Retina (tissue), 1 donor: ENCODE measurements at regions not wholly inside any gene's neighbourhood (a gene's known extent, or its start where the extent isn't known, plus 50 kb on each side); places are given as distances from the start of the nearest gene placed in this dataset.

Source experiments
- DNase-seq: peaks from one replicate; pipeline ENCODE4 v3.0.0-alpha.2; 2016

DNA sequence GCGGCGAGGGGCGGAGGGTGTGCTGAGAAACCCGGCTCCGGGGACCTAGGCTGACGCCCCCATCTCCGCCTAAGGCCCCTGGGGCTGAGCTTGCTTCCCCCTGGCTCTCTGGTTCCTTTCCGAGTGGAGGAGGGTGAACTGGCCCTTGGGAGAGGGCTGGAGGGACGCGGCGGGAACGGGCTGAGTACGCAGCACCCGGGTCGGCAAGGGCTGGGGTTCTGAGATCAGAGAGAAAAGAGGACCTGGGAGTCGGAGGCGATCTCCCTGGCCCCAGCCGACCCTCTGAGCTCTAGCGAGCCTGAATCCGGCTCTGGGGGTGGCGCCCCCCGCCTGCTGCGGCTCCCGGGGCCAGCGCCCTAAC, 270.8 kb downstream of the FOXD2 start:
- DNase-seq = no peak

DNA sequence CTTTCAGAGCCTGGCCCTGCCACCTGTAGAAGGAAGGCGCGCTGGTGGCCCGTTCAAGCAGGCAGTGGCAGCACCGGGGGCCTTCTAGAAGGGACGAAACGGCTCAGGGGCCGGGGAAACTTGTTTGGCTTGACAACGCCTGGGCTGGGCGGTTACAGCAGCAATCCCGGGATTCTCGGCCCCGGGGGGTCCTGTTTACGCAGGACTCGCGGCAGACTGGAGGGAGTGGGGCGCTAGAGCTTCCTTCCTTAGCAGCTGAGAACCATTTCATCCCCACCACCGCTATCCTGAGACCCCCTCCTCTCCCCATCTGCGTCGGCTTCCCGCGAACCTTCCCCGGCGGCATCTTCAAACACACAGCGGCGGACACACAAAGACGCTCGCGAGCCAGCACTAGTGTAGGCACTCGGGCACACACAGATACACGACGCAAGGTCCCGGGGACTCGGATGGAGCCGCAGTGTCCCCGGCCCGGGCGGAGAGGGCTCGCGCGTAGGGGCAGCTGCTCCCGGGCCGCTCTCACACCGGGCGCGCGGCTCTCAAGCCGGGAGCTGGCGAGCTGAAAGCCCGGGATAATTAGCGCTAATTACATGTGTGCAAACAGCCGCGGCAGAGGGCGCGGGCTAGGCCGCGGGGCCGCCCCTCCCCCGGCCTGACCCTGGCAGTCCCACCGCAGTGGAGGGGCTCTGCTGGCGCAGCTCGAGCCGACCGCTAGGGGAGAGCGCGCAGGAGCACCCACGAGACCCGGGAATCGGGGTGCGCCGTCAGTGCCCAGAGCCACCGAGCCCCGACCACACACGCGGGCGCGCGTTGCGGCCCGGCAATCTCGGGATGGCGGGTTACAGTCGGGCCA, 271.4 kb downstream of the FOXD2 start:
- peak; percentile 94 for DNase-seq

DNA sequence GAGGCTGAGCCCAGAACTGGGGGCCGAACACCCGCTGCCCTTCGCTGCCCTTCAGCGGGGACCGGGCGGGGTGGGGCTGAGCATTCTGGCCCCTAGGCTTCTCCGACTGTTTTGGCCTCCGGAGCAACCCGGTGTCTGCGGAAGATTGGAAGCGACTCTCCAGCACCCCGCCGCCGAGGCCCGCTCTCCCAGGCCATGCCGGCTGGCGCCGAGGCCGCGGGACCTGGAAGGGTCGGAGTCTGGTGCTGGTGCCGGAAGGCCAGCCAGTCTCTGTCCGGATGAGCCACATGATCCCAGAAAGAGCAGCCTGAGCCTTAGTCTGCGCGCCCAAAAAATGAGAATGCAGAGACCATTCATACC, 272.0 kb downstream of the FOXD2 start:
- no peak for DNase-seq

DNA sequence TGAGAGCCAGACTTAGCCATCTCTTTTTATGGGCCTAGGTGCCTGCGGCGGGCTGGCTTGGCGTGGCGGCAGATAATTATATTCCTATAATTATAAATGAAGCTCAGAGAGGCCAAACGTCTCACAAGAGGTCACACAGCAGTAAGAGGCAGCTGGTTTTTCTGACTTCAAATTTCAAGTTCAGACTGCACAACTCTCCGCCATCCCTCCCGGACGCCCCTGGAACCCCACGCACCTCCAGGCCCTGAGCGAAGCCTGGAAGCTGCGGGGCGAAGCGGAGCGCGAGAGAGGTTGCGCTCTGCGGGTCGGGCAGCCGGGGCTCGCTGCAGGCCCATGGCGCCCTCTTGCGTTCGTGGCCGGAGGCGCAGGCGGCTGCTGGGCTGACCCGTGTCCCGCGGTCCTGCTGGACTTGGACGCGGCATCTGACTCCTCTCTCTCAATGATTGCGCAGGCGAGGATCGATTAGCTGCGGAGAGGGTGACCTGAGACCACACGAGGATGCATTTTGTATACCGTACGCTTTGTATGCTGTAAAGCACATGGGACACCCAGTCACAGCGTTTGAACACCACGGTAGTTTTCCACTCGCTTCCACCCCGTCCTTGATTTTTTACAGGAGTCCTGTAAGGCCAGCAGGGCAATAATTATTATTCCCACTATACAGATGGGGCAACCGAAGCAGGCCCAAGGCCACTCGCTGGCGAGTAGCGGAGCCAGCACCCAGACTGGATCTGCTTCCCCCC, 272.7 kb downstream of the FOXD2 start:
- DNase-seq = peak; percentile 93
